Ishikawa (cell line): ENCODE measurements at regions not wholly inside any gene's neighbourhood (a gene's known extent, or its start where the extent isn't known, plus 50 kb on each side); places are given as distances from the start of the nearest gene placed in this dataset.

Experiments used
- CEBPB ChIP-seq: IDR thresholded peaks from 2 replicates; pipeline ENCODE4 v1.6.1; 2012
- CREB1 ChIP-seq: IDR thresholded peaks from 2 replicates; pipeline ENCODE4 v1.6.1; 2012; ENCODE audit warnings: low read depth
- EP300 ChIP-seq: IDR thresholded peaks from 2 replicates; pipeline ENCODE4 v1.6.1; 2012; ENCODE audit warnings: borderline replicate concordance
- FOXM1 ChIP-seq: IDR thresholded peaks from 2 replicates; pipeline ENCODE4 v1.6.1; 2012; ENCODE audit warnings: low read depth, borderline replicate concordance
- MAX ChIP-seq: IDR thresholded peaks from 2 replicates; pipeline ENCODE4 v1.6.1; 2012
- RAD21 ChIP-seq: IDR thresholded peaks from 2 replicates; pipeline ENCODE4 v1.6.1; 2012; ENCODE audit warnings: low read depth
- TAF1 ChIP-seq: IDR thresholded peaks from 2 replicates; pipeline ENCODE4 v1.6.1; 2012; ENCODE audit warnings: low read depth, mild to moderate bottlenecking
- TCF12 ChIP-seq: IDR thresholded peaks from 2 replicates; pipeline ENCODE4 v1.6.1; 2012; ENCODE audit warnings: low read depth
- YY1 ChIP-seq: IDR thresholded peaks from 2 replicates; pipeline ENCODE4 v1.6.1; 2012; ENCODE audit warnings: low read depth
- TF ChIP-seq, protein P1 (sequence below): IDR thresholded peaks from 2 replicates; pipeline ENCODE4 v1.6.1; 2012; ENCODE audit warnings: low read depth, mild to moderate bottlenecking

GRCh38 chr7:36076074-36076473, 77.0 kb upstream of the EEPD1 start:
- TF ChIP-seq, protein P1, sequence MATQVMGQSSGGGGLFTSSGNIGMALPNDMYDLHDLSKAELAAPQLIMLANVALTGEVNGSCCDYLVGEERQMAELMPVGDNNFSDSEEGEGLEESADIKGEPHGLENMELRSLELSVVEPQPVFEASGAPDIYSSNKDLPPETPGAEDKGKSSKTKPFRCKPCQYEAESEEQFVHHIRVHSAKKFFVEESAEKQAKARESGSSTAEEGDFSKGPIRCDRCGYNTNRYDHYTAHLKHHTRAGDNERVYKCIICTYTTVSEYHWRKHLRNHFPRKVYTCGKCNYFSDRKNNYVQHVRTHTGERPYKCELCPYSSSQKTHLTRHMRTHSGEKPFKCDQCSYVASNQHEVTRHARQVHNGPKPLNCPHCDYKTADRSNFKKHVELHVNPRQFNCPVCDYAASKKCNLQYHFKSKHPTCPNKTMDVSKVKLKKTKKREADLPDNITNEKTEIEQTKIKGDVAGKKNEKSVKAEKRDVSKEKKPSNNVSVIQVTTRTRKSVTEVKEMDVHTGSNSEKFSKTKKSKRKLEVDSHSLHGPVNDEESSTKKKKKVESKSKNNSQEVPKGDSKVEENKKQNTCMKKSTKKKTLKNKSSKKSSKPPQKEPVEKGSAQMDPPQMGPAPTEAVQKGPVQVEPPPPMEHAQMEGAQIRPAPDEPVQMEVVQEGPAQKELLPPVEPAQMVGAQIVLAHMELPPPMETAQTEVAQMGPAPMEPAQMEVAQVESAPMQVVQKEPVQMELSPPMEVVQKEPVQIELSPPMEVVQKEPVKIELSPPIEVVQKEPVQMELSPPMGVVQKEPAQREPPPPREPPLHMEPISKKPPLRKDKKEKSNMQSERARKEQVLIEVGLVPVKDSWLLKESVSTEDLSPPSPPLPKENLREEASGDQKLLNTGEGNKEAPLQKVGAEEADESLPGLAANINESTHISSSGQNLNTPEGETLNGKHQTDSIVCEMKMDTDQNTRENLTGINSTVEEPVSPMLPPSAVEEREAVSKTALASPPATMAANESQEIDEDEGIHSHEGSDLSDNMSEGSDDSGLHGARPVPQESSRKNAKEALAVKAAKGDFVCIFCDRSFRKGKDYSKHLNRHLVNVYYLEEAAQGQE = no peak
- TF ChIP-seq EP300 (no peak), FOXM1 (no peak), RAD21 (no peak), TCF12 (no peak), TAF1 (no peak), YY1 (no peak), CEBPB (no peak), CREB1 (no peak), MAX (no peak)
